Activated naive CD4-positive, alpha-beta T cell treated with anti-CD3 and anti-CD28 coated beads, Interleukin-2, amount 50 U/mL, for 72 hours (primary cell): ENCODE measurements at regions not wholly inside any gene's neighbourhood (a gene's known extent, or its start where the extent isn't known, plus 50 kb on each side); places are given as distances from the start of the nearest gene placed in this dataset.

Source experiments
- ATAC-seq, 2 donors: fragments of 150-1000 bp; cut with Tn5 transposase; 2 replicates each; pipeline ENCODE4 v1.10.0; 2021; ENCODE audit warnings: mild to moderate bottlenecking in 2 of 2, moderate library complexity in 2 of 2
- DNase-seq, 2 donors: peaks; one replicate each; pipeline ENCODE4 v3.0.0; 2021 to 2022; ENCODE audit warnings: low spot score in 2 of 2
- H3K27ac Mint-ChIP-seq, 2 donors: one replicate each; pipeline ENCODE4 v1.8.0; 2022; ENCODE audit warnings: mild to moderate bottlenecking in 2 of 2, mixed read lengths in 2 of 2
- H3K36me3 Mint-ChIP-seq, 2 donors: one replicate each; pipeline ENCODE4 v1.8.0; 2022; ENCODE audit warnings: mixed read lengths in 2 of 2
- H3K9me3 Mint-ChIP-seq, 2 donors: one replicate each; pipeline ENCODE4 v1.8.0; 2022; ENCODE audit warnings: mixed read lengths in 2 of 2

GRCh38 chr1:56160773-56161315 lies 418.5 kb downstream of the PLPP3 start:
- Mint-ChIP-seq H3K9me3 (peaks cover 8 to 9% of the 10 kb centered on the region in 2 donors), H3K36me3 (no peaks in the 10 kb centered on the region), H3K27ac (no peak overlapping the region)
- DNase-seq (no peak), ATAC-seq (no peak)

GRCh38 chr1:56156971-56157876 lies 422.1 kb downstream of the PLPP3 start:
- Mint-ChIP-seq H3K9me3 (peaks cover 9 to 12% of the 10 kb centered on the region in 2 donors), H3K27ac (no peak overlapping the region), H3K36me3 (no peaks in the 10 kb centered on the region)
- DNase-seq (no peak), ATAC-seq (no peak)

GRCh38 chr1:56153276-56153675 lies 426.1 kb downstream of the PLPP3 start:
- H3K9me3 Mint-ChIP-seq = peaks cover 0 to 7% of the 10 kb centered on the region in 2 donors
- no peak for ATAC-seq
- H3K27ac Mint-ChIP-seq = no peak overlapping the region
- no peak for DNase-seq
- no peaks in the 10 kb centered on the region for H3K36me3 Mint-ChIP-seq

GRCh38 chr1:56152635-56153034 lies 426.7 kb downstream of the PLPP3 start:
- no peaks in the 10 kb centered on the region for H3K36me3 Mint-ChIP-seq
- H3K9me3 Mint-ChIP-seq = peaks cover 0 to 7% of the 10 kb centered on the region in 2 donors
- ATAC-seq (no peak), DNase-seq (no peak)
- H3K27ac Mint-ChIP-seq = no peak overlapping the region

- H3K9me3 Mint-ChIP-seq = peaks cover 0 to 7% of the 10 kb centered on the region in 2 donors
- H3K27ac Mint-ChIP-seq = no peak overlapping the region
- H3K36me3 Mint-ChIP-seq = no peaks in the 10 kb centered on the region
- no peak for ATAC-seq
- no peak for DNase-seq
Measured at GRCh38 chr1:56151402-56151801, 428.0 kb downstream of the PLPP3 start.

GRCh38 chr1:56150441-56151215 lies 428.7 kb downstream of the PLPP3 start:
- no peaks in the 10 kb centered on the region for H3K36me3 Mint-ChIP-seq
- ATAC-seq (no peak), DNase-seq (no peak)
- no peak overlapping the region for H3K27ac Mint-ChIP-seq
- H3K9me3 Mint-ChIP-seq = peaks cover 0 to 7% of the 10 kb centered on the region in 2 donors

GRCh38 chr1:56149761-56150160 lies 429.6 kb downstream of the PLPP3 start:
- no peak for ATAC-seq
- peaks cover 0 to 5% of the 10 kb centered on the region in 2 donors for H3K9me3 Mint-ChIP-seq
- H3K27ac Mint-ChIP-seq = no peak overlapping the region
- DNase-seq = no peak
- H3K36me3 Mint-ChIP-seq = no peaks in the 10 kb centered on the region

- no peak for DNase-seq
- no peak for ATAC-seq
- H3K36me3 Mint-ChIP-seq = no peaks in the 10 kb centered on the region
- no peak overlapping the region for H3K27ac Mint-ChIP-seq
- peaks cover 0 to 9% of the 10 kb centered on the region in 2 donors for H3K9me3 Mint-ChIP-seq
Measured at GRCh38 chr1:56148326-56149193, 430.8 kb downstream of the PLPP3 start.

GRCh38 chr1:56147459-56147858 lies 431.9 kb downstream of the PLPP3 start:
- ATAC-seq = no peak
- H3K9me3 Mint-ChIP-seq = peaks cover 0 to 9% of the 10 kb centered on the region in 2 donors
- DNase-seq = no peak
- H3K27ac Mint-ChIP-seq = no peak overlapping the region
- H3K36me3 Mint-ChIP-seq = no peaks in the 10 kb centered on the region

GRCh38 chr1:56147034-56147433 lies 432.3 kb downstream of the PLPP3 start:
- Mint-ChIP-seq H3K27ac (no peak overlapping the region), H3K36me3 (no peaks in the 10 kb centered on the region), H3K9me3 (peaks cover 0 to 9% of the 10 kb centered on the region in 2 donors)
- DNase-seq (no peak), ATAC-seq (no peak)

- ATAC-seq (no peak), DNase-seq (no peak)
- Mint-ChIP-seq H3K9me3 (peaks cover 0 to 9% of the 10 kb centered on the region in 2 donors), H3K27ac (no peak overlapping the region), H3K36me3 (no peaks in the 10 kb centered on the region)
Measured at GRCh38 chr1:56146449-56146848, 432.9 kb downstream of the PLPP3 start.

GRCh38 chr1:56145581-56145980 lies 433.8 kb downstream of the PLPP3 start:
- H3K9me3 Mint-ChIP-seq = peaks cover 0 to 9% of the 10 kb centered on the region in 2 donors
- no peaks in the 10 kb centered on the region for H3K36me3 Mint-ChIP-seq
- no peak overlapping the region for H3K27ac Mint-ChIP-seq
- ATAC-seq (no peak), DNase-seq (no peak)

- H3K9me3 Mint-ChIP-seq = peaks cover 0 to 6% of the 10 kb centered on the region in 2 donors
- no peaks in the 10 kb centered on the region for H3K36me3 Mint-ChIP-seq
- no peak for DNase-seq
- ATAC-seq = no peak
- no peak overlapping the region for H3K27ac Mint-ChIP-seq
Measured at GRCh38 chr1:56142301-56142700, 437.1 kb downstream of the PLPP3 start.

GRCh38 chr1:56139836-56140235 lies 439.5 kb downstream of the PLPP3 start:
- H3K36me3 Mint-ChIP-seq = no peaks in the 10 kb centered on the region
- no peak overlapping the region for H3K27ac Mint-ChIP-seq
- DNase-seq (no peak), ATAC-seq (no peak)
- peaks cover 0 to 5% of the 10 kb centered on the region in 2 donors for H3K9me3 Mint-ChIP-seq

- Mint-ChIP-seq H3K9me3 (no peaks in the 10 kb centered on the region), H3K36me3 (no peaks in the 10 kb centered on the region), H3K27ac (no peak overlapping the region)
- no peak for ATAC-seq
- no peak for DNase-seq
Measured at GRCh38 chr1:56137521-56138505, 441.6 kb downstream of the PLPP3 start.
